Esophagus muscularis mucosa (tissue), 4 donors: ENCODE measurements at regions not wholly inside any gene's neighbourhood (a gene's known extent, or its start where the extent isn't known, plus 50 kb on each side); places are given as distances from the start of the nearest gene placed in this dataset.
"Not testable (repeated sequence)": the region's sequence is repeated elsewhere in the genome, so short reads cannot be mapped to it uniquely, and the experiment has no call there.

ENCODE experiments used
- CTCF ChIP-seq, 3 experiments: fragments of 200-600 bp in 2 of 3; fragments of 450-650 bp in 1 of 3; sonication (generic) in 2 of 3; IDR thresholded peaks; one replicate each; pipeline ENCODE4 v1.5.1; 2017 to 2019; ENCODE audit warnings: antibody characterized with exemption in 3 of 3, mild to moderate bottlenecking in 2 of 3, moderate library complexity in 1 of 3
- EP300 ChIP-seq: sonication (generic); formaldehyde crosslinking; IDR thresholded peaks from one replicate; pipeline ENCODE4 v1.6.1; 2017; ENCODE audit warnings: antibody characterized with exemption
- POLR2A ChIP-seq: fragments of 450-650 bp; IDR thresholded peaks from one replicate; pipeline ENCODE4 v1.6.1; 2017; ENCODE audit warnings: antibody characterized with exemption, moderate library complexity, mild to moderate bottlenecking, low read depth
- POLR2AphosphoS5 ChIP-seq, 2 donors: sonication (generic); formaldehyde crosslinking; IDR thresholded peaks; one replicate each; pipeline ENCODE4 v1.6.1; 2017; ENCODE audit warnings: antibody characterized with exemption in 2 of 2

DNA sequence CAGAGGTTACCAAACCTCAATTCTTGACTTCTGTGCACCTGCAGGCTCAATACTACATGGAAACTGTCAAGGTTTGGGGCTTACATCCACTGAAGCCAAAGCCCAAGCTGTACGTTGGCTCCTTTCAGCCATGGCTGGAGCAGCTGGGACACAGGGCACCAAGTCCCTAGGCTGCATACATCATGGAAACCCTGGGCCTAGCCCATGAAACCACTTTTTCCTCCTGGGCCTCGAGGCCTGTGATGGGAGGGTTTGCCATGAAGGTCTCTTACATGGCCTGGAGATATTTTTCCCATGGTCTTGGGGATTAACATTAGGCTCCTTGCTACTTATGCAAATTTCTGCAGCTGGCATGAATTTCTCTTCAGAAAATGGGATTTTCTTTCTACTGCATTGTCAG, 1638.7 kb downstream of the EFNA5 start:
- not testable (repeated sequence) for TF ChIP-seq CTCF (IDR thresholded peaks at IDR 0.05); POLR2A; EP300; POLR2AphosphoS5 (IDR thresholded peaks at IDR 0.05)
